Panc1 (cell line): ENCODE measurements at regions not wholly inside any gene's neighbourhood (a gene's known extent, or its start where the extent isn't known, plus 50 kb on each side); places are given as distances from the start of the nearest gene placed in this dataset.

ENCODE experiments used
- ATAC-seq: fragments of 200-7000 bp; cut with Tn5 transposase; 2 replicates; pipeline ENCODE4 v1.9.1; 2020; ENCODE audit warnings: mild to moderate bottlenecking, moderate library complexity
- BruUV-seq: library from RNA; stranded (reverse); fragments of 400-500 nt; replicated peaks from 2 replicates; lab custom pipeline; 2021; lab: Mats Ljungman, UMichigan
- CTCF ChIA-PET: fragments of 300-600 bp; sonication (Branson Sonifier 250); formaldehyde crosslinking; loops from one replicate; lab custom pipeline; 2022; ENCODE audit warnings: antibody characterized with exemption; lab: Charles Lee
- POLR2A ChIA-PET: fragments of 300-600 bp; sonication (Branson Sonifier 250); formaldehyde crosslinking; loops from one replicate; lab custom pipeline; 2022; ENCODE audit warnings: antibody characterized with exemption; lab: Charles Lee
- DNase-seq: peaks from one replicate; pipeline ENCODE4 v3.0.0-alpha.2; 2010; ENCODE audit warnings: low read depth, low spot score
- H3K27ac ChIP-seq: 2 replicates; pipeline ENCODE4 v1.5.1; 2011; ENCODE audit warnings: mild to moderate bottlenecking, low read length, inconsistent platforms
- H3K27me3 ChIP-seq: fragments of 200-500 bp; sonication (Bioruptor generic); 2 replicates; pipeline ENCODE4 v1.6.0; 2014; ENCODE audit warnings: low read length, inconsistent platforms; ENCODE audit not compliant: control insufficient read depth, insufficient read depth
- H3K36me3 ChIP-seq: fragments of 200-500 bp; sonication (Bioruptor generic); 2 replicates; pipeline ENCODE4 v1.5.1; 2014; ENCODE audit warnings: inconsistent platforms, mild to moderate bottlenecking, low read length, moderate library complexity; ENCODE audit not compliant: control insufficient read depth, insufficient read depth
- H3K4me1 ChIP-seq: 2 replicates; pipeline ENCODE4 v1.5.1; 2011; ENCODE audit warnings: inconsistent platforms, mild to moderate bottlenecking, low read length, moderate library complexity; ENCODE audit not compliant: control insufficient read depth, insufficient read depth
- H3K4me3 ChIP-seq, 2 experiments: 2 replicates each; pipeline ENCODE4 v1.5.1; 2011 to 2012; ENCODE audit warnings: low read depth in 2 of 2, low read length in 2 of 2, mild to moderate bottlenecking in 2 of 2, inconsistent platforms in 1 of 2, moderate library complexity in 1 of 2
- H3K9me3 ChIP-seq: fragments of 200-500 bp; sonication (Bioruptor generic); 2 replicates; pipeline ENCODE4 v1.5.1; 2014; ENCODE audit warnings: low read depth, mild to moderate bottlenecking, inconsistent platforms, low read length, moderate library complexity; ENCODE audit not compliant: control insufficient read depth, insufficient read depth
- POLR2AphosphoS5 ChIP-seq: IDR thresholded peaks from 2 replicates; pipeline ENCODE4 v1.6.1; 2012; ENCODE audit warnings: mild to moderate bottlenecking, low read depth, low read length, moderate library complexity
- SIN3A ChIP-seq: IDR thresholded peaks from 2 replicates; pipeline ENCODE4 v1.6.1; 2012; ENCODE audit warnings: low read depth, mild to moderate bottlenecking, low read length, moderate library complexity, borderline replicate concordance; ENCODE audit not compliant: insufficient read depth
- TCF7L2 ChIP-seq: IDR thresholded peaks from 2 replicates; pipeline ENCODE4 v1.6.1; 2011; ENCODE audit warnings: mild to moderate bottlenecking, low read depth, low read length, inconsistent platforms
- in situ Hi-C: cut with HindIII; loops from 2 replicates; pipeline ENCODE4 v1.10.0; 2016; ENCODE audit warnings: low sequenced_read_pairs, low pct_unique_long_range_greater_than_20kb
- intact Hi-C: fragments of 100-400 bp; cut with micrococcal nuclease; formaldehyde crosslinking; loops from one replicate; pipeline ENCODE4 v1.10.0; 2022; ENCODE audit not compliant: unreplicated experiment
- TF ChIP-seq, protein P1 (sequence below): fragments of 450-650 bp; IDR thresholded peaks from 2 replicates; pipeline ENCODE4 v1.5.1; 2017; ENCODE audit warnings: mild to moderate bottlenecking
- TF ChIP-seq, protein P2 (sequence below), 2 experiments: IDR thresholded peaks; 2 replicates each; pipeline ENCODE4 v1.6.1; 2011 to 2012; ENCODE audit warnings: low read depth in 2 of 2, control low read depth in 1 of 2, low read length in 1 of 2, mild to moderate bottlenecking in 1 of 2, moderate library complexity in 1 of 2; ENCODE audit not compliant: insufficient read depth in 1 of 2

DNA sequence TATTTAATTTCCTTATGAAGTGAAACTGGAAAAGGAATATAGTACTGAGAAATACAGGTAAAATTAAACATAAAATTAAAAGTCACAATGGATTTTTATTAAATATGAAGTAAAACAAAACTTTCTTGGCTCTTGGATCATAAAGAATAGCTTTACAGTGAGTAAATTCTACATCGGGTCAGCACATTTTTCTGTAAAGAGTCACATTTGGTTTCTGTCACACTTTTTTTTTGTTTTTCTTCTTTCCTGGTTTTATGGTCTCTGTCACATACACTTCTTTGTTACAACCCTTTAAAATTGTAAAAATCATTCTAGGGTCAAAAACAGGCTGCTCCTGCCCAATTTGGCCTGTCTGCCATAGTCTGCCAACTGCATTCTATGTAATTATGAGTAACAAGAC is 254.4 kb upstream of the POU3F2 start:
- no peaks in the 10 kb centered on the region for H3K4me1 ChIP-seq
- ChIA-PET CTCF (no interaction called here), POLR2A (interaction anchor here (0.7 kb wide), 1 partner anchor 11 kb away, joined by 3 read pairs; no protein-coding TSS in a partner anchor)
- in situ Hi-C loops (no loop called here), intact Hi-C loops (no loop called here)
- no peaks in the 10 kb centered on the region for H3K9me3 ChIP-seq
- BruUV-seq, result no TSS peak
- no peak for TF ChIP-seq POLR2AphosphoS5
- TF ChIP-seq, protein P1, sequence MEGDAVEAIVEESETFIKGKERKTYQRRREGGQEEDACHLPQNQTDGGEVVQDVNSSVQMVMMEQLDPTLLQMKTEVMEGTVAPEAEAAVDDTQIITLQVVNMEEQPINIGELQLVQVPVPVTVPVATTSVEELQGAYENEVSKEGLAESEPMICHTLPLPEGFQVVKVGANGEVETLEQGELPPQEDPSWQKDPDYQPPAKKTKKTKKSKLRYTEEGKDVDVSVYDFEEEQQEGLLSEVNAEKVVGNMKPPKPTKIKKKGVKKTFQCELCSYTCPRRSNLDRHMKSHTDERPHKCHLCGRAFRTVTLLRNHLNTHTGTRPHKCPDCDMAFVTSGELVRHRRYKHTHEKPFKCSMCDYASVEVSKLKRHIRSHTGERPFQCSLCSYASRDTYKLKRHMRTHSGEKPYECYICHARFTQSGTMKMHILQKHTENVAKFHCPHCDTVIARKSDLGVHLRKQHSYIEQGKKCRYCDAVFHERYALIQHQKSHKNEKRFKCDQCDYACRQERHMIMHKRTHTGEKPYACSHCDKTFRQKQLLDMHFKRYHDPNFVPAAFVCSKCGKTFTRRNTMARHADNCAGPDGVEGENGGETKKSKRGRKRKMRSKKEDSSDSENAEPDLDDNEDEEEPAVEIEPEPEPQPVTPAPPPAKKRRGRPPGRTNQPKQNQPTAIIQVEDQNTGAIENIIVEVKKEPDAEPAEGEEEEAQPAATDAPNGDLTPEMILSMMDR, result no peak
- TF ChIP-seq SIN3A, result no peak
- TF ChIP-seq, protein P2, sequence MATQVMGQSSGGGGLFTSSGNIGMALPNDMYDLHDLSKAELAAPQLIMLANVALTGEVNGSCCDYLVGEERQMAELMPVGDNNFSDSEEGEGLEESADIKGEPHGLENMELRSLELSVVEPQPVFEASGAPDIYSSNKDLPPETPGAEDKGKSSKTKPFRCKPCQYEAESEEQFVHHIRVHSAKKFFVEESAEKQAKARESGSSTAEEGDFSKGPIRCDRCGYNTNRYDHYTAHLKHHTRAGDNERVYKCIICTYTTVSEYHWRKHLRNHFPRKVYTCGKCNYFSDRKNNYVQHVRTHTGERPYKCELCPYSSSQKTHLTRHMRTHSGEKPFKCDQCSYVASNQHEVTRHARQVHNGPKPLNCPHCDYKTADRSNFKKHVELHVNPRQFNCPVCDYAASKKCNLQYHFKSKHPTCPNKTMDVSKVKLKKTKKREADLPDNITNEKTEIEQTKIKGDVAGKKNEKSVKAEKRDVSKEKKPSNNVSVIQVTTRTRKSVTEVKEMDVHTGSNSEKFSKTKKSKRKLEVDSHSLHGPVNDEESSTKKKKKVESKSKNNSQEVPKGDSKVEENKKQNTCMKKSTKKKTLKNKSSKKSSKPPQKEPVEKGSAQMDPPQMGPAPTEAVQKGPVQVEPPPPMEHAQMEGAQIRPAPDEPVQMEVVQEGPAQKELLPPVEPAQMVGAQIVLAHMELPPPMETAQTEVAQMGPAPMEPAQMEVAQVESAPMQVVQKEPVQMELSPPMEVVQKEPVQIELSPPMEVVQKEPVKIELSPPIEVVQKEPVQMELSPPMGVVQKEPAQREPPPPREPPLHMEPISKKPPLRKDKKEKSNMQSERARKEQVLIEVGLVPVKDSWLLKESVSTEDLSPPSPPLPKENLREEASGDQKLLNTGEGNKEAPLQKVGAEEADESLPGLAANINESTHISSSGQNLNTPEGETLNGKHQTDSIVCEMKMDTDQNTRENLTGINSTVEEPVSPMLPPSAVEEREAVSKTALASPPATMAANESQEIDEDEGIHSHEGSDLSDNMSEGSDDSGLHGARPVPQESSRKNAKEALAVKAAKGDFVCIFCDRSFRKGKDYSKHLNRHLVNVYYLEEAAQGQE (IDR thresholded peaks at IDR 0.05; ENCODE audit: insufficient read depth in 1 of 2, low read depth in 2 of 2, low read length in 1 of 2), result no peak
- TF ChIP-seq TCF7L2, result no peak
- H3K36me3 ChIP-seq, result no peaks in the 10 kb centered on the region
- H3K27ac ChIP-seq, result no peak overlapping the region
- no peaks in the 10 kb centered on the region for H3K27me3 ChIP-seq
- ATAC-seq (no peak), DNase-seq (no peak)
- H3K4me3 ChIP-seq, result no peak overlapping the region

DNA sequence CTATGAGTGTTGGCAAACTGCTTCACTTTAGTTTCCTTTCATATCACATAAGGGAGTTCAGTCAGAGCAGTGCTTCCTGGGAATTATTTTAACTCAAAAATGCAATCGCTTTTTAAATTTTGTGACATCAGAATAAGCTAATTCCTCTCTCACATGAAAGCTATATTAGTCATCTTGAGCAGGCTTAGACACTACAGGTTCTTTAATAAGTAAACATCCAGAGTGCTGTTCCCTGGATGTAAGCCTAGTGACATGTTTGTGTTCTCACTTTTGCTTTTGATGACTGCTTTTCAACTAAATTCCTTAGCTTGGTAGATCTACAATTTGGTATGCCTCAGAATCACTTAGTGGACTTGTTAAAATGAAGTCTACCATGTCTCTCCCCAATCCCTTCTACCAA is 252.7 kb upstream of the POU3F2 start:
- no peaks in the 10 kb centered on the region for H3K4me1 ChIP-seq
- no peak for ATAC-seq
- BruUV-seq, result no TSS peak
- ChIA-PET CTCF (no interaction called here), POLR2A (no interaction called here)
- no peaks in the 10 kb centered on the region for H3K36me3 ChIP-seq
- H3K27me3 ChIP-seq, result no peaks in the 10 kb centered on the region
- H3K27ac ChIP-seq, result no peak overlapping the region
- no peak for DNase-seq
- H3K9me3 ChIP-seq, result no peaks in the 10 kb centered on the region
- in situ Hi-C loops (no loop called here), intact Hi-C loops (no loop called here)
- TF ChIP-seq TCF7L2 (no peak), SIN3A (no peak), POLR2AphosphoS5 (no peak)
- TF ChIP-seq, protein P1, result no peak
- TF ChIP-seq, protein P2 (IDR thresholded peaks at IDR 0.05; ENCODE audit: insufficient read depth in 1 of 2, low read depth in 2 of 2, low read length in 1 of 2), result no peak
- H3K4me3 ChIP-seq, result no peak overlapping the region
